HepG2 (cell line): ENCODE measurements at regions not wholly inside any gene's neighbourhood (a gene's known extent, or its start where the extent isn't known, plus 50 kb on each side); places are given as distances from the start of the nearest gene placed in this dataset.

Source experiments
- ATAC-seq: fragments of 200-7000 bp; cut with Tn5 transposase; 3 replicates; pipeline ENCODE4 v1.9.1; 2020; ENCODE audit warnings: mild to moderate bottlenecking, moderate library complexity
- BruUV-seq: library from RNA; stranded (reverse); fragments of 400-500 nt; replicated peaks from 2 replicates; lab custom pipeline; 2021; lab: Mats Ljungman, UMichigan
- CTCF ChIA-PET: fragments of 300-600 bp; formaldehyde crosslinking; extraction: SDS; loops from one replicate; lab custom pipeline; 2021; ENCODE audit warnings: low total read pairs, inconsistent platforms, low intra/inter-chr PET ratio; lab: Yijun Ruan, JAX
- POLR2A ChIA-PET: fragments of 350-600 bp; sonication (Branson Sonifier 250); formaldehyde crosslinking; loops from one replicate; lab custom pipeline; 2020; ENCODE audit warnings: antibody characterized with exemption, inconsistent platforms; lab: Yijun Ruan, JAX
- DNase-seq: peaks from one replicate; pipeline ENCODE4 v3.0.0-alpha.2; 2015; ENCODE audit warnings: low spot score
- FAIRE-seq: peaks from 3 replicates; lab custom pipeline; 2011; peaks lifted over from hg19 to GRCh38; lab: Jason Lieb, UNC
- H2AFZ ChIP-seq: one replicate; pipeline ENCODE4 v1.6.1; 2011; ENCODE audit warnings: low read length, inconsistent platforms
- H3K27ac ChIP-seq: fragments of 300-600 bp; 3 replicates; pipeline ENCODE4 v1.8.0; 2011; ENCODE audit warnings: mixed run types, mild to moderate bottlenecking, mixed read lengths, low read length, inconsistent platforms; ENCODE audit not compliant: insufficient read depth; ENCODE audit errors: extremely low read length
- H3K27me3 ChIP-seq, 2 experiments: fragments of 200-600 bp in 1 of 2; 2 replicates in 1 of 2; 3 replicates in 1 of 2; pipeline versions ENCODE4 v1.6.0 to v1.8.0; 2011; ENCODE audit warnings: low read length in 2 of 2, mild to moderate bottlenecking in 2 of 2, moderate library complexity in 2 of 2, inconsistent platforms in 1 of 2; ENCODE audit not compliant: insufficient read depth in 2 of 2, control insufficient read depth in 1 of 2
- H3K36me3 ChIP-seq, 2 experiments: fragments of 200-600 bp in 1 of 2; replicated peaks in 1 of 2; 2 replicates in 1 of 2; 3 replicates in 1 of 2; pipeline versions ENCODE4 v1.5.1 to v1.8.0; 2011; ENCODE audit warnings: low read length in 2 of 2, inconsistent platforms in 1 of 2; ENCODE audit not compliant: insufficient read depth in 2 of 2, control insufficient read depth in 1 of 2
- H3K4me1 ChIP-seq: 2 replicates; pipeline ENCODE4 v1.5.1; 2012; ENCODE audit warnings: low read length, inconsistent platforms; ENCODE audit not compliant: insufficient read depth
- H3K4me2 ChIP-seq: 2 replicates; pipeline ENCODE4 v1.6.0; 2011; ENCODE audit warnings: low read depth, low read length, inconsistent platforms
- H3K4me3 ChIP-seq, 3 experiments: fragments of 200-600 bp in 1 of 3; sonication (generic), shearing (Covaris generic) in 1 of 3; replicated peaks in 1 of 3; 2 replicates each; pipeline ENCODE4 v1.5.1; 2011 to 2016; ENCODE audit warnings: low read length in 3 of 3, inconsistent platforms in 2 of 3, low read depth in 2 of 3, mild to moderate bottlenecking in 2 of 3, control low read depth in 1 of 3, mixed read lengths in 1 of 3; ENCODE audit not compliant: insufficient read depth in 1 of 3
- H3K79me2 ChIP-seq: one replicate; pipeline ENCODE4 v1.6.1; 2011; ENCODE audit warnings: low read length, inconsistent platforms; ENCODE audit not compliant: insufficient read depth
- H3K9ac ChIP-seq: 2 replicates; pipeline ENCODE4 v1.6.0; 2011; ENCODE audit warnings: mild to moderate bottlenecking, low read depth, low read length, inconsistent platforms; ENCODE audit not compliant: insufficient read depth
- H3K9me3 ChIP-seq: 2 replicates; pipeline ENCODE4 v1.5.1; 2012; ENCODE audit warnings: mild to moderate bottlenecking, low read length
- H4K20me1 ChIP-seq: 2 replicates; pipeline ENCODE4 v1.6.0; 2011; ENCODE audit warnings: inconsistent platforms, mild to moderate bottlenecking, low read length, moderate library complexity; ENCODE audit not compliant: insufficient read depth
- FOXK2 ChIP-seq: fragments of 450-650 bp; IDR thresholded peaks from 2 replicates; pipeline ENCODE4 v1.6.1; 2016
- FOXP1 ChIP-seq, 2 experiments: fragments of 450-650 bp in 1 of 2; IDR thresholded peaks; 2 replicates each; pipeline ENCODE4 v1.6.1; 2017 to 2018; ENCODE audit warnings: antibody characterized with exemption in 1 of 2
- GATA4 ChIP-seq: sonication (generic); IDR thresholded peaks from 2 replicates; pipeline ENCODE4 v1.6.1; 2016; ENCODE audit warnings: antibody characterized with exemption, low read depth, borderline replicate concordance
- IKZF1 ChIP-seq: fragments of 450-650 bp; IDR thresholded peaks from 2 replicates; pipeline ENCODE4 v1.7.1; 2016
- MAFG ChIP-seq: sonication (generic); formaldehyde crosslinking; IDR thresholded peaks from 2 replicates; pipeline ENCODE4 v1.5.1; 2020; ENCODE audit warnings: mild to moderate bottlenecking, missing genetic modification reagents
- MIER3 ChIP-seq: IDR thresholded peaks from 2 replicates; pipeline ENCODE4 v1.6.1; 2016; ENCODE audit warnings: missing compliant biosample characterization, borderline replicate concordance
- MYC ChIP-seq: sonication (generic); formaldehyde crosslinking; IDR thresholded peaks from 2 replicates; pipeline ENCODE4 v1.9.0; 2021; ENCODE audit warnings: missing genetic modification reagents, borderline replicate concordance
- NR2F6 ChIP-seq, 2 experiments: IDR thresholded peaks; 2 replicates each; pipeline ENCODE4 v1.6.1; 2016; ENCODE audit warnings: antibody characterized with exemption in 1 of 2, mild to moderate bottlenecking in 1 of 2
- RXRA ChIP-seq: sonication (generic); formaldehyde crosslinking; IDR thresholded peaks from 2 replicates; pipeline ENCODE4 v1.5.1; 2020; ENCODE audit warnings: missing genetic modification reagents
- RXRB ChIP-seq: IDR thresholded peaks from 2 replicates; pipeline ENCODE4 v1.6.1; 2016; ENCODE audit warnings: borderline replicate concordance, missing genetic modification reagents, missing compliant biosample characterization
- SRF ChIP-seq: IDR thresholded peaks from 2 replicates; pipeline ENCODE4 v1.6.1; 2011; ENCODE audit warnings: mild to moderate bottlenecking, low read depth, low read length, moderate library complexity
- SSRP1 ChIP-seq: IDR thresholded peaks from 2 replicates; pipeline ENCODE4 v1.6.1; 2016; ENCODE audit warnings: control low read depth
- TEAD3 ChIP-seq: optimal IDR thresholded peaks from 2 replicates; pipeline ENCODE3; 2016; ENCODE audit warnings: borderline replicate concordance
- ZBTB3 ChIP-seq: sonication (generic); formaldehyde crosslinking; IDR thresholded peaks from 2 replicates; pipeline ENCODE4 v1.4.0; 2020; ENCODE audit warnings: low read depth, mild to moderate bottlenecking, moderate library complexity, missing genetic modification reagents, borderline replicate concordance
- ZBTB7A ChIP-seq: sonication (generic); formaldehyde crosslinking; IDR thresholded peaks from 2 replicates; pipeline ENCODE4 v1.8.0; 2022; ENCODE audit warnings: mild to moderate bottlenecking, missing genetic modification reagents
- ZNF124 ChIP-seq: sonication (generic); formaldehyde crosslinking; IDR thresholded peaks from 2 replicates; pipeline ENCODE4 v1.4.0; 2020; ENCODE audit warnings: missing genetic modification reagents
- ZNF136 ChIP-seq: sonication (generic); formaldehyde crosslinking; IDR thresholded peaks from 2 replicates; pipeline ENCODE4 v1.8.1; 2022; ENCODE audit warnings: low read depth, mild to moderate bottlenecking, moderate library complexity, missing genetic modification reagents
- ZNF629 ChIP-seq: sonication (generic); formaldehyde crosslinking; conservative IDR thresholded peaks from 2 replicates; pipeline ENCODE4 v1.5.0; 2020; ENCODE audit warnings: missing genetic modification reagents
- ZNF674 ChIP-seq: sonication (generic); formaldehyde crosslinking; IDR thresholded peaks from 2 replicates; pipeline ENCODE4 v1.5.0; 2020; ENCODE audit warnings: low read depth, mild to moderate bottlenecking, missing genetic modification reagents
- WGBS: methylation state at CpG from one replicate; pipeline ENCODE4 v1.1.6; 2017; ENCODE audit warnings: low lambda C conversion rate; 5-methylcytosine and 5-hydroxymethylcytosine counted together
- in situ Hi-C: cut with HindIII; loops from 2 replicates; pipeline ENCODE4 v1.10.0; 2017; ENCODE audit warnings: low pct_unique_long_range_greater_than_20kb; ENCODE audit not compliant: extremely low pct_ligation_motif_present
- intact Hi-C: fragments of 100-400 bp; cut with micrococcal nuclease; formaldehyde crosslinking; loops from one replicate; pipeline ENCODE4 v1.10.0; 2022; ENCODE audit not compliant: unreplicated experiment
- TF ChIP-seq, protein P1 (sequence below): sonication (generic); formaldehyde crosslinking; IDR thresholded peaks from 2 replicates; pipeline ENCODE4 v1.4.0; 2020; ENCODE audit warnings: missing genetic modification reagents, borderline replicate concordance
- TF ChIP-seq, protein P2 (sequence below): IDR thresholded peaks from 2 replicates; pipeline ENCODE4 v1.6.1; 2016; ENCODE audit warnings: low read depth
- TF ChIP-seq, protein P3 (sequence below): sonication (generic); formaldehyde crosslinking; IDR thresholded peaks from 2 replicates; pipeline ENCODE4 v1.8.0; 2022; ENCODE audit warnings: missing genetic modification reagents, mild to moderate bottlenecking, inconsistent platforms, borderline replicate concordance

DNA sequence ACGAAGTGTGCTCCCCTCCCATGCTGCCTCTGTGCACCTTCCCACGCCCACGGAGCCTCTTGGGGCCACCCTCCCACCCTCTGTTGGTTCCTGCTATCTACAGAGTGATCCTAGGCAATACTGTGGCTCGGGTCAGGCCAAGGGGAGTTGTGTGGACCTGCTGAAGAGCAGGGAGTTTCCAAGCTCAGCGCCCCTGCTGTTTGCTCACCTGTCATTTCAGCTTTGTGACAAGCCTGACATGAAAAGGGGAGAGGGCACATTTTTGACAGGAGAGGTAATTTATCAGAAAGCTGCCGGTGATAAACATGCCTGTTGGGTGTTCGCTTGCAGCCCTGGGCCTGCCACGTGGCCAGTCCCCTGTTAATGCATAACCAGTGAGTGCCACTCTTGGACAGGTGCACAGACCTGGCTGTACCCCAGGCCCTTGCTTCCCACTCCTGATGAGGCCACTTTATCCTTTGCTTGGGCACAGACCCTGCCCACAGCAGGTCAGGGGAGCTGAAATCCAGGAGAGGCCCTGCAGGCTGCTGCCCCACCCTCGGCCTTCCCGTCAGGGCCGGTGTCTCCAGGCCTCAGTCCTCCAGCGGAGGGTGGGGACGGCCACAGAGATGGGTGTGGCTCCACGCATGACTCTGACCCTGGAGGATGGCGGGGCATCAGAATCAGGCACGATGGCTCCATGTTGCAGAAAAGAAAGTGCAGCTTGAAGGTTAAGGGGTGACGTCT is 201.5 kb upstream of the GPR12 start:
- WGBS, result 19% methylated on average over 14 of the region's 17 CpGs
- in situ Hi-C loops (loop anchor here (25.0 kb wide), 1 partner anchor 1000 kb away; the partner anchor contains the start of gene CDX2), intact Hi-C loops (no loop called here)
- FAIRE-seq (peak; percentile 76), ATAC-seq (peak; percentile 88), DNase-seq (peak; percentile 92)
- Histone ChIP-seq H3K4me1 (peaks cover 92% of the 10 kb centered on the region), H3K9ac (peak overlapping the region; percentile 36; the same call in 1 of the 2 replicates), H2AFZ (no peak overlapping the region), H3K27me3 (no peaks in the 10 kb centered on the region), H3K36me3 (no peaks in the 10 kb centered on the region), H3K27ac (peak overlapping the region; percentile 66), H4K20me1 (no peaks in the 10 kb centered on the region), H3K4me2 (peak overlapping the region; percentile 67), H3K9me3 (no peaks in the 10 kb centered on the region), H3K79me2 (no peaks in the 10 kb centered on the region), H3K4me3 (peak overlapping the region in 1 of 3 experiments; percentile 21; a peak in 1 of 6 replicates)
- POLR2A ChIA-PET, result interaction anchor here (1.6 kb wide), 1 partner anchor 21 kb away, joined by 7 read pairs; no protein-coding TSS in a partner anchor
- CTCF ChIA-PET, result no interaction called here
- TSS peak; percentile 54 for BruUV-seq
- TF ChIP-seq, protein P1, sequence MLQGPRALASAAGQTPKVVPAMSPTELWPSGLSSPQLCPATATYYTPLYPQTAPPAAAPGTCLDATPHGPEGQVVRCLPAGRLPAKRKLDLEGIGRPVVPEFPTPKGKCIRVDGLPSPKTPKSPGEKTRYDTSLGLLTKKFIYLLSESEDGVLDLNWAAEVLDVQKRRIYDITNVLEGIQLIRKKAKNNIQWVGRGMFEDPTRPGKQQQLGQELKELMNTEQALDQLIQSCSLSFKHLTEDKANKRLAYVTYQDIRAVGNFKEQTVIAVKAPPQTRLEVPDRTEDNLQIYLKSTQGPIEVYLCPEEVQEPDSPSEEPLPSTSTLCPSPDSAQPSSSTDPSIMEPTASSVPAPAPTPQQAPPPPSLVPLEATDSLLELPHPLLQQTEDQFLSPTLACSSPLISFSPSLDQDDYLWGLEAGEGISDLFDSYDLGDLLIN, result no peak
- TF ChIP-seq MYC (CRISPR knock-in tag), result peak; percentile 88
- TF ChIP-seq, protein P2, sequence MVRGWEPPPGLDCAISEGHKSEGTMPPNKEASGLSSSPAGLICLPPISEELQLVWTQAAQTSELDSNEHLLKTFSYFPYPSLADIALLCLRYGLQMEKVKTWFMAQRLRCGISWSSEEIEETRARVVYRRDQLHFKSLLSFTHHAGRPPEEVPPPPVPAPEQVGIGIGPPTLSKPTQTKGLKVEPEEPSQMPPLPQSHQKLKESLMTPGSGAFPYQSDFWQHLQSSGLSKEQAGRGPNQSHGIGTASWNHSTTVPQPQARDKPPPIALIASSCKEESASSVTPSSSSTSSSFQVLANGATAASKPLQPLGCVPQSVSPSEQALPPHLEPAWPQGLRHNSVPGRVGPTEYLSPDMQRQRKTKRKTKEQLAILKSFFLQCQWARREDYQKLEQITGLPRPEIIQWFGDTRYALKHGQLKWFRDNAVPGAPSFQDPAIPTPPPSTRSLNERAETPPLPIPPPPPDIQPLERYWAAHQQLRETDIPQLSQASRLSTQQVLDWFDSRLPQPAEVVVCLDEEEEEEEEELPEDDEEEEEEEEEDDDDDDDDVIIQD, result peak; percentile 42; the same call in 1 of the 2 replicates
- peak; percentile 86 for TF ChIP-seq NR2F6 (IDR thresholded peaks at IDR 0.05)
- peak; percentile 89 for TF ChIP-seq NR2F6 (CRISPR knock-in tag; IDR thresholded peaks at IDR 0.05)
- TF ChIP-seq ZBTB7A (CRISPR knock-in tag), result 0 out of 2 replicates have a peak, but pooled peaks have one; percentile 31
- no peak for TF ChIP-seq IKZF1
- 0 out of 2 replicates have a peak, but pooled peaks have one; percentile 22 for TF ChIP-seq ZNF124 (CRISPR knock-in tag)
- TF ChIP-seq FOXP1 (IDR thresholded peaks at IDR 0.05), result no peak
- peak; percentile 78 for TF ChIP-seq FOXP1 (CRISPR knock-in tag; IDR thresholded peaks at IDR 0.05)
- TF ChIP-seq MAFG (CRISPR knock-in tag), result no peak
- no peak for TF ChIP-seq ZNF136 (CRISPR knock-in tag)
- peak; percentile 35; the same call in 1 of the 2 replicates for TF ChIP-seq FOXK2
- peak; percentile 80; the same call in 1 of the 2 replicates for TF ChIP-seq RXRB (CRISPR knock-in tag)
- no peak for TF ChIP-seq ZNF674
- peak; percentile 48 for TF ChIP-seq TEAD3 (CRISPR knock-in tag)
- TF ChIP-seq MIER3, result peak; percentile 55; the same call in 1 of the 2 replicates
- no peak for TF ChIP-seq SRF
- no peak for TF ChIP-seq ZBTB3 (CRISPR knock-in tag)
- TF ChIP-seq ZNF629 (CRISPR knock-in tag), result no peak
- TF ChIP-seq GATA4, result peak; percentile 60; the same call in 1 of the 2 replicates
- TF ChIP-seq RXRA (CRISPR knock-in tag), result peak; percentile 55
- TF ChIP-seq, protein P3, sequence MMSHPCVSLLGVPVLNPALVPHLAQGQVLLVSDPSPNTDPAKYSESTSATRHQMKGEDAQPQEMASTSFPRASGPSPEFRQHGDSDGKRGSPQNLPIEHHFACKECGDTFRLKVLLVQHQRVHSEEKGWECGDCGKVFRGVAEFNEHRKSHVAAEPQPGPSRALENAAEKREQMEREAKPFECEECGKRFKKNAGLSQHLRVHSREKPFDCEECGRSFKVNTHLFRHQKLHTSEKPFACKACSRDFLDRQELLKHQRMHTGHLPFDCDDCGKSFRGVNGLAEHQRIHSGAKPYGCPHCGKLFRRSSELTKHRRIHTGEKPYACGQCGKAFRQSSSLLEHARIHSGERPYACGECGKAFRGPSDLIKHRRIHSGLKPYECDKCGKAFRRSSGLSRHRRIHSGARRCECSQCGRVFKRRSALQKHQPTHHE, result 0 out of 2 replicates have a peak, but pooled peaks have one; percentile 62
- TF ChIP-seq SSRP1, result no peak
